Left renal pelvis (tissue), 4 donors: ENCODE measurements at regions not wholly inside any gene's neighbourhood (a gene's known extent, or its start where the extent isn't known, plus 50 kb on each side); places are given as distances from the start of the nearest gene placed in this dataset.

Experiments
- DNase-seq, 4 donors: peaks; one replicate each; pipeline ENCODE4 v3.0.0-alpha.2; 2013; ENCODE audit warnings: low read depth in 4 of 4, low spot score in 3 of 4

DNA sequence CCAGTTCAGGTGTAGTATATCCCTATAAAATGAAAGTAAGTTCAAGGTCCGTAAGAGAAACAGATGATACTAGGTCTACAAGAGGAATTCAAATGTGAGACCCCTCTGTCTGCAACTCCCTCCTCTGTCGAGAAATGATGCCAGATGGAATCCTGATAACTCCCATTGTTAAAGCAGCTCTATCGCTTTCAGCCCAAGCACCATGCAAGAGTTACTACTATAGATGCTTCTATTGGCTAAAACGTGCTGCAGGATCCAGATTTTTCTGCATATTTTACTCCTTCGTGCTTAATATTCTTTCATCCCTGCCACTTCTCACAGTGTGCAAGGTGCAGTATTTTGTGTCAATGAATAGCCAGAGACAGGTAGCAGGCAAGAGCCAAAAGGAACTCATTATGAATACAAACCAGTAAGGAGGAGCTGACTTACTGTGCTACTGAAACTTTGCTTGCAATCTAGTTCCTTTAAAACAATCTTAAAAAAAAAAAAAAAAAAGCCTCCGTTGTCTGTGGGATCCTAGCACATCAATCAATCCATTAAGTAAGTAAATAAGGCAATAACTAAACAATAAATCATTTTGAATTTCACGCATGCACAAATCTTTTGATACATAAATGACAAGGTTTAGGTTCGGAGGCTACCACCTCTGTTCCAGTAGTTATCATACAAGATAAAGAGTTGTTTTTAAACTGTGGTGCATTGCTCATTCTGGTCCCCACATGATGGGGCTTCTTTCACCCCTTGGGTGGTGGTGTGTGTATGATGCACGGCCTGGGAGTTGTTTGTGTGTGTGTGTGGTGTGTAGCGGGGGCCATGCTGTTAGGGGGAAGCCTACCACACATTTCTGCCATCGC is 151.1 kb upstream of the MPDZ start:
- DNase-seq = no peak

DNA sequence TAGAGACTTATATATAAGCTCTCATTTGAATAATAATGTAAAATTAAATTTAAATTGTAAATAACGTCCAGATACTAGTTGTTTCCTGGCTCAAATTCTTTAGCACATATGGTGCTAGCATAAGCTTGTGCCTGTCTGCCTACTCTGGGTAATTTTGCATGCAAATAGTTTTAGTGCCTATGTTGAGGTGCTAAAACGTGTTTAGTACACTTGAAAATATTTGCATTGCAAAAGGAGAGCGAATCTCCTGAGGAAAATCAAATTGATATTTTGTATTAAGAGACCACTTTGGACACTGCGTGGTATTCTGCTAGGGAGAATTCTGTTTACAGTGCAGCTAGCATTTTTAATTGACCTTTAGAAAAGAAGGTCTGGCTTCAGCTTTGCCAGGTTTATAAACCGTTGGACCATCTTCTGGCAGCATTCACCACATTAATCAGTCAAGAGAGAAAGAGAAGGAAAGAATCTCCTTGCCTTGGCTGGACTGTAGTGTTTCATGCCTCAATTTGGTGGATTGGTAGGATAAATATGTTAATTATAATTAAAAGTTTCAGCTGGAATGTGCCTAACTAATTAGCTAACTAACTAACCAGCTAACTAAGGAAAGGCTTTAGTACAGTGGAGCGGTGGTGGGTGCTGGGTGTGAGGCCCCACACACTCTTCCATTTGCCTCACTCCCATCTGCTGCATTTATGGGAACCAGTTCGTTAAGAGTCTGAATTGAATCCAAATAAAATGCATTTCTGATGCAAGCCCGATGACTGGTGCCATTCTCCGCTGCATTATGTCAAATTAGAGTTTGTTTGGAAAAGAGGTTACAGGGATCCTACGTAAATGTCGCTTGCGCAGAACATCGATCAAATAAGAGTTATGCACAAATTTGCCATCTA is 150.1 kb upstream of the MPDZ start:
- DNase-seq = no peak

GRCh38 chr9:13428766-13429165 is 149.3 kb upstream of the MPDZ start:
- DNase-seq = no peak

DNA sequence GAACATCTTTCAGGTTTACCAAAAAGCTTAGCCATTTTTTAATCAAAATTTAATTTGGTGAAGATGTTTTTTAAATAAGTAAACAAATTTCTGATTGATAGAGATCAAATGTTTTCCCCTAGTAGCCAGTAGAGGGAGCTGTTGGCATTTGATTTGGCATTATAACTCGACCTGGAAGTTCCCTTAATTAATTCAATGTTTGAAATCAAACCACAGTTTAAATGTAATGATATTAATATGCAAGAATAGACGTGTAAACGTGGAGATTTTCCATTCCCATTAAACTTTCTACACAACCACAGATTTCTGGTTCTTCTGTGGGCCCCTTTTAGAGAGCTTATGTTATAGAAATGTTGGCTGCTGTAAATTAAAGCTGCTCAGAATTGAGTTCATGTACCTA is 148.1 kb upstream of the MPDZ start:
- peak in 3 of 4 donors; percentile 29 to 42 (median 37) for DNase-seq

- DNase-seq = no peak
Measured at GRCh38 chr9:13426606-13427005, 147.1 kb upstream of the MPDZ start.

- DNase-seq = no peak
Measured at GRCh38 chr9:13424872-13425271, 145.4 kb upstream of the MPDZ start.

GRCh38 chr9:13424204-13424603 is 144.7 kb upstream of the MPDZ start:
- DNase-seq = no peak

DNA sequence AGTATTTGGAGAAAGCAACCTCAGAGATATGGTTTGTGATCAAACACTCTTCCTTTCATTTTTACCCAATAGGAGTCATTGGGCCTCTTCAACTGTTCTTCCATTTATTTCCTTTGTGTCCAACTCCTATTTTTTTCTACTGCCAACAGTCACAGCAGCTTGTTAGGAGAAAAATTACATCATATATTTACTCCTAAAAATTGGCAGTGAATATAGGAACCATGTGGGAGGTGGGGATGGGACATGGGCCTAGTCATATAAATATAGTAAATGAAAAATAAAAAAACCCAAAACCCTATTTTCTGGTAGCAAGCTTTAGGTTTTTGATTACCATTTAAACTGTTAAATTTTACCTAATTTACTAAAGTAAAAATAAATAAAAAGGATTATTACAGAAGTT is 134.9 kb upstream of the MPDZ start:
- no peak for DNase-seq

- DNase-seq = no peak
Measured at GRCh38 chr9:13412331-13412730, 132.8 kb upstream of the MPDZ start.

- no peak for DNase-seq
Measured at GRCh38 chr9:13411791-13412190, 132.3 kb upstream of the MPDZ start.

- no peak for DNase-seq
Measured at GRCh38 chr9:13410566-13411031, 131.1 kb upstream of the MPDZ start.

GRCh38 chr9:13397661-13398060 is 118.2 kb upstream of the MPDZ start:
- DNase-seq = no peak

- DNase-seq = no peak
Measured at GRCh38 chr9:13397220-13397619, 117.7 kb upstream of the MPDZ start.

DNA sequence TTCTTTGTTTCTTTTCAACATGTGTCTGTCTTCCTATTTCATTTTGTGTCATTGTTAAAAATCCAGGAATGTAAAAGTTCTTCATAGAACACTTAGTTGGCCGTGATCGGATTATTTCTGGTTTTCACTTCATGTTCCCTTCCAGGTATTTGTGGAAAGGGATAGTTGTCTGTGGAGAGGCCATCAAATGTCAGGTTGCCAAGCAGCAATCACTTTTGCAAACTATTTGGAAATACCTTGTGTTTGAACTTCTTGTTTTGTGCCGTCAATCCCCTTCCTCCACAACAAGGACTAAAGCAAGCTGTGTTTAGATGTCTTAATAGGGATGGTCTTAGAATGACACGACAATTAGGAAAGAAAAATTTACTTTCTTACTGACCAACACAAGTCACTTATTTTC is 116.9 kb upstream of the MPDZ start:
- no peak for DNase-seq

- no peak for DNase-seq
Measured at GRCh38 chr9:13395156-13395555, 115.7 kb upstream of the MPDZ start.

DNA sequence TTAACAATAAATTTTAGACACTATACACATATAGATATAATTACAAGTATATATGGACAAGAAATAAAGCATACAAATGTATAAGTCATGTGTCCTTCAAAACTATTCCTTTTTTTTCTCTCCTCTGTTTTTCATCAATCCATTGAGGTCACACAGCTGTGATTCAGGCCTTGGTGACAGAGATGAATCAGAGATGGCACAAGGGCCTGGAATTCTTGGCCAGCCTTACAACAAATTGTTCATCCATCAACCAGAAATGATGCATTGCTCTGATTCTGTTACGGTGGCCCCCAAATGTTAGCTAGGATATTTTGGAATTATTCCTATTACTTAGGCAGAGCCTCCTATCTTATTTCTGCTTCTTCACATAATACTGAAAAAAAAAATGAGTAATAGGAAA is 108.7 kb upstream of the MPDZ start:
- no peak for DNase-seq

DNA sequence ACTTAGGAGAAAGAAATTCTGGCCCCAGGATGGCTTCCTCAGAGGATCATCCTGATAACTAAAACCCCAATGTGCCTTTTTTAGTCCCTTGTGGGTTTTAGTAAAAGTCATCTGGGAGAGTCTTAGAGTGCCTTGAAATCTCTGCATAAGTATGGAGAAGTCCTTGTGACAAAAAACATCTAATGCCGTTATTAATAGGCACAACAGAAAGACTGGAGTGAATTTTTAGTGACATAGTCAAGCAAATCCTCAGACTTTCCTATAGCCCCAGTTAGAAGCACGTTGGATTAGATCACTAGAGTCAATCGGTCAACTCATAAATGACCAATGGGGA is 108.2 kb upstream of the MPDZ start:
- DNase-seq = no peak

GRCh38 chr9:13386935-13387733 is 107.6 kb upstream of the MPDZ start:
- DNase-seq = no peak

DNA sequence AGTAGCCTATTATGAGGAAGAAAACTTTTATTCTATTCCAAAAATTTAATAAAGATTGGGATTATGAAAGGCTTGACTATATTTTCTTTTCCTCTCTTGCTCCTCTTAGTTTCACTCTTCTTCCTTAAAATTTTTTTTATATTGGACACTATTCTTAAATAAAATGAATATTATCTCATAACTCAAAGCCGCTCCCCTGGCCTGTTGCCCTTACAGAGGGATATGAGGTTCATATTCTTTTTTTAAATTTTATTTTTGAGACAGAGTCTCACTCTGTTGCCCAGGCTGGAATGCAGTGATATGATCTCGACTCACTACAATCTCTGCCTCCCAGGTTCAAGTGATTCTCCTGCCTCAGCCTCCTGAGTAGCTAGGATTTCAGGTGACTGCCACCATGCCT is 106.8 kb upstream of the MPDZ start:
- no peak for DNase-seq

GRCh38 chr9:13383855-13384254 is 104.4 kb upstream of the MPDZ start:
- DNase-seq = no peak

DNA sequence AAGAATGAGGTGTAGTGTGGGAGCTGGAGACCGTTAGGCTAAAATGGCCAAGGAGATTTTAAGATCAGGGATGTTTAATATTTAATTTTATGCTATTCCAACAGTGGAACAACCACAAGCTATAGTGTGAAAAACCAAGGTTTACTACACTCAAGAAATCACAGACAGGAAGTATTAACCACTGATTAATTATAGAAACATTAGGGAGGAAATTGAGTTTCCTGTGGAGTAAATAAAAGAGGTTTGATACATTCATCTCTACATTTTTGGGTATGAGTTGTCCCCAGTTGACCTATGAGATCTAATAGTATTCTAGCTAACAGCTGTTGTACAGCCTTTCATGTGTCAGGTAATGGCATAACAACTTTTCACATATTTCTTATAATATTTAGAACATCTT is 103.7 kb upstream of the MPDZ start:
- DNase-seq = no peak
